ENCODE measurements at regions not wholly inside any gene's neighbourhood (a gene's known extent, or its start where the extent isn't known, plus 50 kb on each side); places are given as distances from the start of the nearest gene placed in this dataset.

DNA sequence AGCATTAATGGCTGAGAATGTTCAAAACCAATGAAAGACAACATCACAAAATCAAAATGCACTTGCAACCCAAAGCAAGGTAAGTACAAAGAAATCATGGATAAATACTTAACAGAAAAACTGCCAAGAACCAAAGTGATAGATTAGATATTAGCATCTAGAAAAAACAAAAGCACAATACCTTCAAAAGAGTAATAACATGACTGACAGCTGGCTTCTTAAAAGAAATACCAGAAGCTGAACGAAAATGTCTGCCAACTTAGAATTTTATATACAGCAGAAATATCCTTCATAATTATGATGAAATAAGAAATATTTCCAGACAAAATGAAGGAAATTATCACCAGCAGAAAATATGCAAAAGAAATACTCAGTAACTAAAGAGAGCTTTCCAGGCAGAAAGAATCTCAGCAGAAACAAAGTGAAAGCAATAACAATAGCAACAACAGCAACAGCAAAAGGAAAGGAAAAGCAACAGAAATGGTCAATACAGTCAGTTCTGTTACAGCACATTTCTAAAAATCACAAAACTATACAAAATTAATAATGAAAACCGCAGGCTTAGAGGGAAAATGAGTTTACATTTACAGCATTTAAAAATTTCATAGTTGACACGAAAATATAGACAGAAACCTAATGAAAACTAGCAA, 121.5 kb upstream of the MAN1A1 start:
- intact Hi-C loops (cut with micrococcal nuclease): loop anchor here (1.0 to 5.0 kb wide), 3 partner anchors 8 to 324 kb away; no protein-coding TSS in a partner anchor

DNA sequence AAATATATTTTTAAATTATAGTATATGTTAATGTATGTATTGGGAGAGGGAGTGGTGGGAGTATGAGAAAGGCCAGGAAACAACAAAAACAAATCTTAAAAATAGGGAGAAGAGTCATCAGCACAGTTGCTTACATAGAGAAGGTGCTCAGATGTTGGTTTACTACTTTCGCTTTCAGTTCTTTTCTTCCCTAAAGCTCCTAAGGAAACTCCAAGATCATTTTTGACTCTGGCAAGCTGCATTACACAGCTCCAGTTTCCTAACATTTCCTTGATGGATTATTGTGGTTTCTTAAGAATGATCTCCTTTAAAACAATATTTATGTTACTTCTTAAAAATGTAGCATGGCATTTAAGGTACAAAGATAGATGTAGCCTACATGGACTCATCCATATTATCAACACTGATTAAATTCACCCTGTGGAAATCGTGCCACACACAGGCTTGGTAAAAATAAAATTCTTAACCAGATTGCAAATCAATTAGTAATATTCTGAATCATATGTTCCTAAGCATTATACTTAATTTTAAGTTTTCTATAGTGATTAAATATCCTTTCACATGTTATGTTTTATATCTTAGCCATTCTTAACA, 118.0 kb upstream of the MAN1A1 start:
- intact Hi-C loops (cut with micrococcal nuclease): no loop called here

DNA sequence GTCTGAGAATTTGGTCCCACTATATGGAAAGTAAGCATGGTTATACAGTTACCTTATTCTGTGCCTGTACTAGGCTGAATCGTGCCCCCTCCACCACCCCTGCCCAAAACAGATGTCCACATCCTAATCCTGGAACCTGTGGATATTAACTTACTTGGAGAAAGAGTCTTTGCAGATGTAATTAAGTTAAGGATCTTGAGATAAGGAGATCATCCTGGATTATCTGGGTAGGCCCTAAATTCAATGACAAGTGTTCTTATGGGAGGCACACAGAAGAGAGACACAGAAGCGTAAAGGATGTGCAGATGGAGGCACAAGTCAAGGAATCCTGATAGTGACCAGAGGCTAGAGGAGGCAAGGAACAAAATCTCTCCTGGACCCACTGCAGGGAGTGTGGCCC, 116.7 kb upstream of the MAN1A1 start:
- intact Hi-C loops (cut with micrococcal nuclease): no loop called here

DNA sequence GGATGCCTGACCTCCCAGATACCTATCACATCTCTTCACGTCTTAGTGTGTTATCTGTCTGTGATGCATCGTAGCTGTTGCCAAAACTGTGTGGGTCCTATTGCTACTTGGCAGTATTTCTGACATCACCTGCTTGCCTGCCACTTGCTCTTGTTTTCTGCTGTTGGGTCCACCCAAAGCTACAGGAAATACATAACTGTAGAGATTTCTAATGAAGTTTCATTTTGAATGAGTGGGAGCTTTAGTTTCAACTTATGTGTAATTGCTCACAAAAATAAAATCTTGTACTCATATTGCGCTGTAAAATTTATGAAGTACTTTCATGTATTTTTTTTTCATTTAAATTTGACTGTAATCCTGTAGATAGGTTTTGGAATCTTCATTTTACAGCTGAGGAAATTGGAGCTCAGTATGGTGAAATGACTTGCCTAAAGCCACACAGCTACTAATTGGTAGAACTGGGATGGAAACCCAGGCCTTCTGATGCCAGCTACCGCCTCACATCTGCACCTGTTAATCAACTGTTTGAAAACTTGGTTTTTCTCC, 113.6 kb upstream of the MAN1A1 start:
- intact Hi-C loops (cut with micrococcal nuclease): loop anchor here (1.0 kb wide), 2 partner anchors 8 to 113 kb away; no protein-coding TSS in a partner anchor

DNA sequence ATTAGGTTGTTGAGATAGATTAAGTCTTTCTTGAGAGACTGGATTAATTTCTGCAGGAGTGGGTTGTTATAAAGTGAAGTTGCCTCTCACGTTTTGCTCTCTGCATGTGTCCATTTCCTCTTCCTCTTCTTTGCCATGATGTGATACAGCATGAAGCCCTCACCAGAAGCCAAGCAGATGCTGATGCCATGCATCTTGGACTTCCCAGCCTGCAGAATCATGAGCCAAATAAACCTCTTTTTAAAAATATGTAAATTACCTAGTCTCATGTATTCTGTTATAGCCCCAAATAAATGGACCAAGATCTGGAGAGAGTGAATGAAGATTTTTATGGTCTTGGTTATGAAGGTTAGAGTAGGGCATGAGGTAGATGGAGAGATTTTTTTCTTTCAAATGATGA, 111.6 kb upstream of the MAN1A1 start:
- intact Hi-C loops (cut with micrococcal nuclease): no loop called here

DNA sequence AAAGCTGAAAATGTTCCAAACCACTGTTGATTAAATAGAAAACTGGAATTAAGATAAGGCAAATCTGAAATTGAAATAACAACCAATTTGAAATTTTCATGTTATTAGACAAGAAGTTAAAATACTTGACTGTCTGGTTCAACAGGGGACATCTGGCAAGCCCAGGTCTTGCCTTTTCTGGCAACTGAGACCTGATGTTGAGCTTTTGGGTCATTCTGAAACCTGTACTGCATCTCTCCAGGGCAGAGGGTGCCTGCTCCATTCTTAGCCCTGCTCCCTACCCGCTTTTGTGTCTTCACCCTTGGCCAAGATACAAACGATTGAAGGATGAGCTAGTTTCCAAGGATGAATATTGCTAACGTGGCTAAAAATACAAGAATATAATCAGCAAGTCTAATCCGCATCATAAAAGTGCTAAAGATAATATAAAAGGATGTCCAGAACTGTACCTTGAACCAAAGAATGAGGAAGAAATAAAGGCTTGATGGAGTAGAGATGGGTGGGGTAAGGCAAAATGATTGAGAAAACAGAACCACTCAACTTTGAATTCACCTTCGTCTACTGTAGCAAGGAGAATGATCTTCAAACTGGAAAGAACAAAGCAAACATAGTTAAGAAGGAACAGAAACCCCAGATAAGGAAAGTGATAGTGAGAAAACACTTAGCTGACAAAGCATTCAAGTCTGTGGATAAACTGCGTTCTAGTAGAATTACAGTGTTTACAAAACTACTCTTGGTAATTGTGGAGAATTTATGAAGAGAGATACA, 109.8 kb upstream of the MAN1A1 start:
- intact Hi-C loops (cut with micrococcal nuclease): loop anchor here (2.0 kb wide), 1 partner anchor 15 kb away; no protein-coding TSS in a partner anchor

DNA sequence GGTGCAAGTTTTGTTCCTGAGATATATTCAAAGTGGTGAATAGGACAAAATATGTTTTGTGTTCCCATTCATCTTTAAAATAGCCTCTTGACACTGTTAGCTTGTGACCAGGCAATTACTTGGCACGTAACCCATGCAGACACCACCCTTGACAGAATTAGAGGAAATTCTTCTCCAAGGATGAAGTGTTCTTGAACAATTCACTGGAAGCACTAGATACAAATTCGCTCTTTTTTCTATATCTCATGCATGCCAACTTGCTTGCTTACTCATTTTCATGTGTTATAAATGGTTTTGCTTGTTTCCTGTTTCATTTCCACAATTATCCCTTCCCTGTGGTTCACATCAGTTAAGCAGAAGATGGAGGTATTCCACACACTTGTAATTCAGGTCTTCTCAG, 105.2 kb upstream of the MAN1A1 start:
- intact Hi-C loops (cut with micrococcal nuclease): loop anchor here (5.0 kb wide), 1 partner anchor 33 kb away; no protein-coding TSS in a partner anchor

DNA sequence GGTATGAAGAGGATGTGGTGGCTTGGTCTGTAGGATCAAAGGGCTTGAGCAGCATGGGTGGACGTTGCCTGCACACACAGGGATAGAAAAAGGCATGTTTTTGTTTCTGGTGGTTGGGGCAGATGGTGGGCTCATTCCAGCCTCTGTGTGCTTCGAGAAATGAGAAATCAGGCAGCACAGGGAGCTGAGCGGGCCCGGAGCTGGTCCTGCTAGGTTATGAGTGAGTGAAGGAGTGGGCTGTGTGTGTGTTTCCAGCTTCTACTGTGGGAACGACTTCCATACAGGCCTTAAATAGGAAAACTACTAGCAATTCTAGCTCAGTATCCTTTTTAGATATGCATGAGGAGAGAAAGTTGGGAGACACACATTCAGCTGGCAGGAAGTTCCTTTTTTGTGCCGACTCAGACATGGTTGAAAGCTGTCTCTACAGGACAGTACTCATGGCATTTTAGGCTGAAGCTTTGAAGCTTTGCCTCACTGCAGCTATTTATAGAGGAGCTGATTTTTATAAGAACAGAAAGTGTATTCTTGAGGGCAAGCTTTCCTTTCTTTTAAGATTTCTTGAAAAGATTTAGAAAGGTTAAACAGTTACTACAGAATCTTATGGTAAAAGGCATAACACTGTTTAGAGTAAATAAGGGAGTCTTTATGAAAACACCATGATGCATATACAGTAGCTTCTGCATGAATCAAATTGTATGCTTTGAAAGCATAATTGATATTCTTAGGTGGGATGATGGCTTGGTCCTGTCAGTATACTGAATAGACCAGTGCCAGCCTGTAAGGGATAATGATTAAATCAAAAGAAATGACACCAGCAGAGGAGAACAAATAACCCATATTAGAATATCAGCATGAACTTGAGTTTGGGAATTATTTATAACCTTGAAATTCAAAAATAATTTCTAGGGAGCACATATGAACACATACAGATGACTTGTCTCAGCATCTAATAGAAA, 104.0 kb upstream of the MAN1A1 start:
- intact Hi-C loops (cut with micrococcal nuclease): loop anchor here (5.0 kb wide), 1 partner anchor 34 kb away; no protein-coding TSS in a partner anchor

DNA sequence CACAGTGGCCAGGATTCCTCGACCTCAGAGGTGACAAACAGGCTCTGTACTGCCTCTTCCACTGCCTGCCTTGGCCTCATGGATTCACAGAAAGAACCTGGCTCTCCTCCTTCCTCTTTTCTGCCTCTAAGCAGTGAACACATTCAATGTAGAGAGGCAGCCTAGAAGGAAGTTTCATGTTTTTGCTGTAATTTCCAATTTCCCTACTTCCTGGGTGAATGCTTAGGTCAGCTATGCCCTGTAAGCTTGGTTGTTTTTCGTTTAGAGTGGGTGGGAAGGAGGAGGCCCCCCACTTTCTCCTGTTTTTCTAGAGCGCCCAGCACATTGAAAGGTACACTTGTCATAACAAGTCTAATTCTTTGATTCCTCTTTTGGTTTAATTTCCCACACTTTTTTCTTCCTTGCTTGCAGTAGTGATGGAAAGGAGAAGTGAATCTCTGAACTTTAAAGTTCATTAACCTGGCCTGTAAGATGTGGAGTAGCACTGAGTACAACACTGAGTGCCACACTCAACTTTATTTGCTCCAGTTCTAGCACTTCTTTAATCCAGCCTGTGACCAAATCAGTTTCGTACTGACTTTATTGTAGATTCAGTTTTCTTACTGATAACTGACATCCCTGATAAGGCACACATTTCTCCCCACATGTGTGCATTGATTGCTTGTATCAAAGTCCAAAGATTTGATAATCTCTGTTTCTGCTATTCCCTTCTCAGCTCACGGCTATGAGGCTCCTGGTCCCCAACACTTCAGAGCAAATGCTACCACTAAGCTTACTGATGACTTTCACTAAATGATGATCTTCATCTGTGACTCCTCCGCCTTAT, 100.0 kb upstream of the MAN1A1 start:
- intact Hi-C loops (cut with micrococcal nuclease): loop anchor here (5.0 kb wide), 1 partner anchor 38 kb away; no protein-coding TSS in a partner anchor

DNA sequence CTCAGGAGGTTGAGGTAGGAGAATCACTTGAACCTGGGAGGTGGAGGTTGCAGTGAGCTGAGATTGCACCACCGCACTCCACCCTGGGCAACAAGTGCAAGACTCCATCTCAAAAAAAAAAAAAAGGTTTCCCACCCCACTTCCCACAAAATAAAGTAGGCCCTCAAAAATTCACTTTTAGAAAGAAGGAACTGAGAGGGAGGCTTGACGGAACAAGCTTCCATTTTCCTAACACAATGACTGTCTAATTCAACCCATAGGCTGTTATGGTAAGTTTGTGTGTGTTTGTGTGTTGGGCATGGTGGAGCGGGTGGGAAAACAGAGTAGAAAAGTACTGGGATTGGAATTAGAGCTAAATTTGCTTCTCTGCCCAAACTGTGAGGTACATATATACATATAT, 98.4 kb upstream of the MAN1A1 start:
- intact Hi-C loops (cut with micrococcal nuclease): no loop called here

DNA sequence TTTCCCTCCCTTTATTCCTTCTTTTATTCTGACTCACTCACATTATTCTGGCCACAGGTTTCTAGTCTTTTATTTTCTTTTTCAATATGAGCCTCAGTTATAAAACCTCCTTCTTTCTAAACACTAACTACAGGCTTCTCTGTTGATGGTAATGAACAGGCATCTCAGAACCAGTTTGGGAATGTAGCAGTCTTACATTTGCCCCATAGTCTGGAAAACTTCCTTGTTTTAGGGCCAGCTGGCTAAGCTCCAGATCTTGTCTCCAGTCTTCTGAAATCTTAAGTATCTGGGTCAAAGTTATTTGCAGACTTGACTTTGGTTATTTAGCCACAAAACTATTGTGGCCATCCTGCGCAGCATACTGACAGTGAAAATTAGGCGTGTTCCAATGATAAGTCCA, 97.0 kb upstream of the MAN1A1 start:
- intact Hi-C loops (cut with micrococcal nuclease): no loop called here

DNA sequence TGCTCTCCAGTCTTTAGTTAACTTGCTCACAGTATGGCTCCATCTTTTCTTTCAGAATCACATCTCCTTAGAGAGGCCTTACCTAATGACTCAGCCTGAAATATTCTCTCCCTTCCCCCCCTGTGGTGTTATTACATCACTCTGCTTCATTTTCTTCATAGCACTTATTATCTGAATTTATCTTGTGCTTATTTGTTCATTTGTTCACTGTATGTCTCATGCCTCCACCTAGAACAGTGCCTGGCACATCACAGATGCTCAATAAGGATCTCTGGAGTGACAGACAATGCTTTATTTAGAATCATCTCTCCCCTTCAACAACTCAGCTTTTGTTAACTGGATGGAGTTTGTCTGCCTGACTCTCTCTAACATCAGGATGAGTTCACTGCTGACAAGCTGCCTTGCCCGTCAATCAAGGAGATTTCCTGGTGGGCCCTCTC, 96.6 kb upstream of the MAN1A1 start:
- intact Hi-C loops (cut with micrococcal nuclease): no loop called here

DNA sequence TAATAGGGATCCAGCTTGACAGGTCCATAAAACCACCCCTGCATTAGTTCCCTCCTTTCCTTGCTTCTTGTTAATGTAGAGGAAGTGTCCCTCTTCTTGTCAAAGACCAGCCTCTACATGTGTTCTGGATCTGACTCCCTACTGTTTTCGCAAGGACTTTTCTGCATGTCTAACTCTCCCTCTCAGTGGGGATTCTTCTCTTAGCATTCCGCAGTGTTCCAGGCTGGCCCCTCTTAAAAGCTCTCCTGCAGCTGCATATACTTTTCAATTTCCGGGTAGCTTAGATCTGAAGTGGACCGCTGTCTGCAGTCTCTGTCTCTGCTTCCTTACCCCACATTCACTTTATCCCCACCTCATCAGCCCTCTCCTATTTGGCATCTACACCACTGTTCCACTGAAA, 96.1 kb upstream of the MAN1A1 start:
- intact Hi-C loops (cut with micrococcal nuclease): loop anchor here (2.0 kb wide), 1 partner anchor 13 kb away; no protein-coding TSS in a partner anchor

DNA sequence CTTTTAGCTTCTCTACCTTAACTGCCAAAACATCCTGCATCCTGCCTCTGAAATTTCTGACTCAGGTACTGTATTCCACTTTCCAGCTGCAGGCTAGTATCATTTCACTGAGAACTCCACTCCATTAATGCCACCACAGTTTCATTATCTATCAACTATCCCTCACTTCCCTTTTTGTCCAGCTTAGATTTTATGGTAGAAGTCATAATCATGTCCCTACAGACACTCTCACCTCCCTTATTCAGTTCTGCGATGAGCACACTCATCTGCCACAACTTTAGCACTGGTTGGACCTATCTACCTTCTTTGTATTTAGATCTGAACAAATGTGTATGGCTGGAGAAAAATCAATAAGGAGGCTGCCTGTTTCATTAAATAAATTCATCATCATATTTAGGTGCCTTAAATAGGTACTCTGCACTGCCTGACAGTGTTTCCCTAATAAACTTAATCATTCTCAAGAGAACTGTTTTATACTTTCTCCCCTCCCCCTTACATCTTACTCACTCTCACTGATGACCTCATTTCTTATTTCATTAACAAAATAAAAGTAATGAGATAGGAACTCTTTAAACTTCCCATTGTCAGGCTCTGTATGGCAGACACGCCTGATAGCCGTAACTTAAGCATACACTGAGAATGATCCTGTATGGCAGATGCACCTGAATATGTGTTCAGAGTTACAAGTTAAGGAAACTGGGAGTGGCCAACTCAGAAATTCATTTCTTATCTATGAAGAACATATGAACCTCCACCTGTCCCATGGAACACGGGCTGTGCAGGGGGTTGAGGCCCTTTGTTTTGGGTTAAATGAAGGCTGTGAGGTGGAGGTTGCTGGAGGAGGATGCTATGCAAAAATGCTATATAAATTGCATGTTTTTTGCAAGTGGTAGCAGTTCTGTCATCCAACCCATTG, 95.3 kb upstream of the MAN1A1 start:
- intact Hi-C loops (cut with micrococcal nuclease): loop anchor here (2.0 kb wide), 1 partner anchor 14 kb away; no protein-coding TSS in a partner anchor

DNA sequence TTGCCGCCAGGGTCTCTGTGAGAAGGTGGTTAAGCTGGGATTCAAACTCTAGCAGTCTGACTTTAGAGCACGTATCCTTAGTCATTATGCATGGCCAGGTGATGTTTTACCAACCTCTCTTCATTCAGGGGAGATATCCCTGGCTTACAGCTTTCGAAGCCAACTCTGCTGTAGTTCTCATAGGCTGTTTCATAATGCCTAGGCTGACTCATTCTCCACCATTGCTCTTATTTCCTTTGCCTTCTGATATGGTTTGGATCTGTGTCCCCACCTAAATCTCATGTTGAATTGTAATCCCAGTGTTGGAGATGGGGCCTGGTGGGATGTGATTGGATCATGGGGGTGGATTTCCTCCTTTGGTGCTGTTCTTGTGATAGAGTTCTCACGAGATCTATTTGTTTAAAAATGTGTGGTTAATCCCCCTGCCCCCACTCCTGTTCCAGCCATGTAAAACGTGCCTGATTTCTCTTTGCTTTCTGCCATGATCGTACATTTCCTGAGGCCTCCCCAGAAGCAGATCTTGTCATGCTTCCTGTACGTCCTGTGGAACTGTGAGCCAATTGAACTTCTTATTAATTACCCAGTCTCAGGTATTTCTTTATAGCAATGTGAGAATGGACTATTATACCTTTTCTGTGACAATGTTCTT, 94.6 kb upstream of the MAN1A1 start:
- intact Hi-C loops (cut with micrococcal nuclease): loop anchor here (2.0 kb wide), 1 partner anchor 15 kb away; no protein-coding TSS in a partner anchor

DNA sequence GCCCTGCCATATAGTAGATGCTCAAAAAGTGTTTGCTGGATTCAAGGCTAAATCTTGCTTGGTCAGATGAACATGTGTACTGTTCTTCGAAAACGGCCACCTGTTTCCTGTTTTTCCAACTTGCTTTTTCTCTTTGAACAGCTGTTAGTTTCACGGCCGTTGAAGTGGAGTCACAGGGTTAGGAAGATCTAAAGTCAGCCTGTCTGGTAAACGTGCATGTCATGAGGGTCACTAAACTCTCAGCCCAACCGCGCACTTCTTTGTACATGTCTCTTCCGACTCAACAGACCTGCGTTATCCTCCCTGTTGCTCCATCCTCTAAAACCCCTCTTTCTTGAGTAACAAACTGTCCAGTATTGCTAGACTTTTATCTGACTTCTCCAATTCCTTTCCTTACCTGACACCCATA, 93.2 kb upstream of the MAN1A1 start:
- intact Hi-C loops (cut with micrococcal nuclease): no loop called here

DNA sequence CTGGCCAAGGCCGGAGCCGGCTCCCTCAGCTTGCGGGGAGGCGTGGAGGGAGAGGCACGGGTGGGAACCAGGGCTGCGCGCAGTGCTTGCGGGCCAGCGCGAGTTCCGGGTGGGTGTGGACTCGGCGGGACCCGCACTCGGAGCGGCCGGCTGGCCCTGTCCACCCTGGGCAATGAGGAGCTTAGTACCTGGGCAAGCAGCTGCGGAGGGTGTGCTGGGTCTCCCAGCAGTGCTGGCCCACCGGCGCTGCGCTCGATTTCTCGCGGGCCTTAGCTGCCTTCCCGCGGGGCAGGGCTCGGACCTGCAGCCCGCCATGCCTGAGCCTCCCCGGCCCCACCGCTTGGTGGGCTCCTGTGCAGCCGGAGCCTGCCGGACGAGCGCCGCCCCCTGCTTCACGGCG, 91.4 kb upstream of the MAN1A1 start:
- intact Hi-C loops (cut with micrococcal nuclease): no loop called here

DNA sequence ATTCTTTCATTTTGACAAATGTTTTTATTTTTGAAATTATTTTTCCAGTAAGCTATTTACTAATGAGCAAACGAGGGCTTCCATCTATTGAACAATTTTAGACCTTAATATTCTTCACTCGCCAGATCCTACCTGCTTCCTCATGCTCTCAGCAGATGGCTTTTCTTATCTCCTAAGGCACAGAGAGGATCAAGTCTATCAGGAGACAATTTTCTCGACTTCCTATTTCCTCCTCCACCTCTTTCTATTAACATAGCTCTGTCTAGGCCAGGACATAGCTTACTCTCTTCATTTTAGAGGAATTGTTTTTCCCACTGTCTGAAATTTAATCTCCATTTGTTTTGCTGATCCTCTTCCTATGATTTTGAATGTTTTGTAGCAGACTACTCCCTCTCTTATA, 87.0 kb upstream of the MAN1A1 start:
- intact Hi-C loops (cut with micrococcal nuclease): no loop called here
